Panc1 (cell line): ENCODE measurements at regions not wholly inside any gene's neighbourhood (a gene's known extent, or its start where the extent isn't known, plus 50 kb on each side); places are given as distances from the start of the nearest gene placed in this dataset.

Source experiments
- ATAC-seq: fragments of 200-7000 bp; cut with Tn5 transposase; 2 replicates; pipeline ENCODE4 v1.9.1; 2020; ENCODE audit warnings: mild to moderate bottlenecking, moderate library complexity
- BruUV-seq: library from RNA; stranded (reverse); fragments of 400-500 nt; replicated peaks from 2 replicates; lab custom pipeline; 2021; lab: Mats Ljungman, UMichigan
- CTCF ChIA-PET: fragments of 300-600 bp; sonication (Branson Sonifier 250); formaldehyde crosslinking; loops from one replicate; lab custom pipeline; 2022; ENCODE audit warnings: antibody characterized with exemption; lab: Charles Lee
- POLR2A ChIA-PET: fragments of 300-600 bp; sonication (Branson Sonifier 250); formaldehyde crosslinking; loops from one replicate; lab custom pipeline; 2022; ENCODE audit warnings: antibody characterized with exemption; lab: Charles Lee
- DNase-seq: peaks from one replicate; pipeline ENCODE4 v3.0.0-alpha.2; 2010; ENCODE audit warnings: low read depth, low spot score
- H3K27ac ChIP-seq: 2 replicates; pipeline ENCODE4 v1.5.1; 2011; ENCODE audit warnings: mild to moderate bottlenecking, low read length, inconsistent platforms
- H3K27me3 ChIP-seq: fragments of 200-500 bp; sonication (Bioruptor generic); 2 replicates; pipeline ENCODE4 v1.6.0; 2014; ENCODE audit warnings: low read length, inconsistent platforms; ENCODE audit not compliant: control insufficient read depth, insufficient read depth
- H3K36me3 ChIP-seq: fragments of 200-500 bp; sonication (Bioruptor generic); 2 replicates; pipeline ENCODE4 v1.5.1; 2014; ENCODE audit warnings: inconsistent platforms, mild to moderate bottlenecking, low read length, moderate library complexity; ENCODE audit not compliant: control insufficient read depth, insufficient read depth
- H3K4me1 ChIP-seq: 2 replicates; pipeline ENCODE4 v1.5.1; 2011; ENCODE audit warnings: inconsistent platforms, mild to moderate bottlenecking, low read length, moderate library complexity; ENCODE audit not compliant: control insufficient read depth, insufficient read depth
- H3K4me3 ChIP-seq, 2 experiments: 2 replicates each; pipeline ENCODE4 v1.5.1; 2011 to 2012; ENCODE audit warnings: low read depth in 2 of 2, low read length in 2 of 2, mild to moderate bottlenecking in 2 of 2, inconsistent platforms in 1 of 2, moderate library complexity in 1 of 2
- H3K9me3 ChIP-seq: fragments of 200-500 bp; sonication (Bioruptor generic); 2 replicates; pipeline ENCODE4 v1.5.1; 2014; ENCODE audit warnings: low read depth, mild to moderate bottlenecking, inconsistent platforms, low read length, moderate library complexity; ENCODE audit not compliant: control insufficient read depth, insufficient read depth
- CTCF ChIP-seq: fragments of 450-650 bp; IDR thresholded peaks from 2 replicates; pipeline ENCODE4 v1.5.1; 2017; ENCODE audit warnings: mild to moderate bottlenecking
- POLR2AphosphoS5 ChIP-seq: IDR thresholded peaks from 2 replicates; pipeline ENCODE4 v1.6.1; 2012; ENCODE audit warnings: mild to moderate bottlenecking, low read depth, low read length, moderate library complexity
- REST ChIP-seq, 2 experiments: IDR thresholded peaks; 2 replicates each; pipeline ENCODE4 v1.6.1; 2011 to 2012; ENCODE audit warnings: low read depth in 2 of 2, control low read depth in 1 of 2, low read length in 1 of 2, mild to moderate bottlenecking in 1 of 2, moderate library complexity in 1 of 2; ENCODE audit not compliant: insufficient read depth in 1 of 2
- SIN3A ChIP-seq: IDR thresholded peaks from 2 replicates; pipeline ENCODE4 v1.6.1; 2012; ENCODE audit warnings: low read depth, mild to moderate bottlenecking, low read length, moderate library complexity, borderline replicate concordance; ENCODE audit not compliant: insufficient read depth
- TCF7L2 ChIP-seq: IDR thresholded peaks from 2 replicates; pipeline ENCODE4 v1.6.1; 2011; ENCODE audit warnings: mild to moderate bottlenecking, low read depth, low read length, inconsistent platforms
- in situ Hi-C: cut with HindIII; loops from 2 replicates; pipeline ENCODE4 v1.10.0; 2016; ENCODE audit warnings: low sequenced_read_pairs, low pct_unique_long_range_greater_than_20kb
- intact Hi-C: fragments of 100-400 bp; cut with micrococcal nuclease; formaldehyde crosslinking; loops from one replicate; pipeline ENCODE4 v1.10.0; 2022; ENCODE audit not compliant: unreplicated experiment

- in situ Hi-C loops, result no loop called here
- Histone ChIP-seq H3K27ac (no peak overlapping the region), H3K4me1 (no peaks in the 10 kb centered on the region), H3K36me3 (no peaks in the 10 kb centered on the region), H3K9me3 (no peaks in the 10 kb centered on the region), H3K27me3 (no peaks in the 10 kb centered on the region), H3K4me3 (no peak overlapping the region)
- intact Hi-C loops, result no loop called here
- CTCF ChIA-PET, result no interaction called here
- TF ChIP-seq REST (IDR thresholded peaks at IDR 0.05; ENCODE audit: insufficient read depth in 1 of 2, low read depth in 2 of 2, low read length in 1 of 2), result no peak
- no peak for TF ChIP-seq TCF7L2
- TF ChIP-seq CTCF, result no peak
- TF ChIP-seq POLR2AphosphoS5, result no peak
- TF ChIP-seq SIN3A, result no peak
- BruUV-seq, result no TSS peak
- DNase-seq (no peak), ATAC-seq (no peak)
- POLR2A ChIA-PET, result no interaction called here
These were observed 294.3 kb upstream of the MGAT4C start for GRCh38 chr12:86550218-86551145.

GRCh38 chr12:86543716-86544115 lies 287.5 kb upstream of the MGAT4C start:
- no TSS peak for BruUV-seq
- no peak for DNase-seq
- H3K4me1 ChIP-seq, result no peaks in the 10 kb centered on the region
- H3K27ac ChIP-seq, result no peak overlapping the region
- no peak overlapping the region for H3K4me3 ChIP-seq
- ChIA-PET CTCF (no interaction called here), POLR2A (no interaction called here)
- TF ChIP-seq SIN3A (no peak), TCF7L2 (no peak), POLR2AphosphoS5 (no peak), REST (IDR thresholded peaks at IDR 0.05; ENCODE audit: insufficient read depth in 1 of 2, low read depth in 2 of 2, low read length in 1 of 2) (no peak), CTCF (no peak)
- in situ Hi-C loops (no loop called here), intact Hi-C loops (no loop called here)
- H3K9me3 ChIP-seq, result no peaks in the 10 kb centered on the region
- no peaks in the 10 kb centered on the region for H3K36me3 ChIP-seq
- no peak for ATAC-seq
- no peaks in the 10 kb centered on the region for H3K27me3 ChIP-seq
